ENCODE measurements at regions not wholly inside any gene's neighbourhood (a gene's known extent, or its start where the extent isn't known, plus 50 kb on each side); places are given as distances from the start of the nearest gene placed in this dataset.

DNA sequence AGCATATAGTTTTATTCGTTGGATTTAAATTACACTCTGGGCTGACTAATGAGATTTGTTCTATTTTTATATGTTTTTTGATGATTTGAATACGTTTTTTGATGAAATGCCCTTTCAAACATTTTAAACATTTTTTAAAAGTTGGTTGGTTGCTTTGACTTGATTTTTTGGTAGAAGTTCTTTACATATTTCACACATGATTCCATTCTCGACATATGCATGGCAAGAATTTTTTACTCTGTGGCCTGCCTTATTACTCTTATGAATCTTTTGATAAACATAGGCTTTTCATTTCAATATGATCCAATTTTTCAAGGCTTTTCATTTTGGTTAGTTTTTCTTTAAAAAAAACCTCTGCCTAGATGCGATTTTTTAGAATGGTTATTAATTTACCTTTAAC, 617.0 kb downstream of the RNF144B start:
- Histone ChIP-seq H3K9me2 (ENCODE audit: low read depth, low read length) (no peaks in the 10 kb centered on the region), H4K20me1 (ENCODE audit: insufficient read depth, low read length) (no peaks in the 10 kb centered on the region), H3K27ac (ENCODE audit: low read depth, low read length, poor library complexity, severe bottlenecking) (no peak overlapping the region), H3K4me2 (ENCODE audit: low read length) (no peak overlapping the region), H3K9me3 (ENCODE audit: low read length) (no peaks in the 10 kb centered on the region), H3K27me3 (ENCODE audit: insufficient read depth, low read length) (0 out of 2 replicates have a peak, but pooled peaks cover 4% of the 10 kb centered on the region), H3F3A (ENCODE audit: insufficient read depth, low read length) (no peaks in the 10 kb centered on the region), H3K79me2 (ENCODE audit: insufficient read depth, low read length) (no peaks in the 10 kb centered on the region), H3K36me3 (ENCODE audit: insufficient read depth, low read length) (no peaks in the 10 kb centered on the region), H3K4me3 (ENCODE audit: low read depth, low read length, poor library complexity, severe bottlenecking) (no peak overlapping the region), H3K9ac (ENCODE audit: low read length) (no peak overlapping the region), H2AFZ (ENCODE audit: low read length) (no peak overlapping the region), H3K4me1 (ENCODE audit: insufficient read depth, low read length, severe bottlenecking) (no peaks in the 10 kb centered on the region)
- TF ChIP-seq, protein P1, sequence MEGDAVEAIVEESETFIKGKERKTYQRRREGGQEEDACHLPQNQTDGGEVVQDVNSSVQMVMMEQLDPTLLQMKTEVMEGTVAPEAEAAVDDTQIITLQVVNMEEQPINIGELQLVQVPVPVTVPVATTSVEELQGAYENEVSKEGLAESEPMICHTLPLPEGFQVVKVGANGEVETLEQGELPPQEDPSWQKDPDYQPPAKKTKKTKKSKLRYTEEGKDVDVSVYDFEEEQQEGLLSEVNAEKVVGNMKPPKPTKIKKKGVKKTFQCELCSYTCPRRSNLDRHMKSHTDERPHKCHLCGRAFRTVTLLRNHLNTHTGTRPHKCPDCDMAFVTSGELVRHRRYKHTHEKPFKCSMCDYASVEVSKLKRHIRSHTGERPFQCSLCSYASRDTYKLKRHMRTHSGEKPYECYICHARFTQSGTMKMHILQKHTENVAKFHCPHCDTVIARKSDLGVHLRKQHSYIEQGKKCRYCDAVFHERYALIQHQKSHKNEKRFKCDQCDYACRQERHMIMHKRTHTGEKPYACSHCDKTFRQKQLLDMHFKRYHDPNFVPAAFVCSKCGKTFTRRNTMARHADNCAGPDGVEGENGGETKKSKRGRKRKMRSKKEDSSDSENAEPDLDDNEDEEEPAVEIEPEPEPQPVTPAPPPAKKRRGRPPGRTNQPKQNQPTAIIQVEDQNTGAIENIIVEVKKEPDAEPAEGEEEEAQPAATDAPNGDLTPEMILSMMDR (IDR thresholded peaks at IDR 0.05; ENCODE audit: low read length) = no peak
- TF ChIP-seq EZH2 (IDR thresholded peaks at IDR 0.05; ENCODE audit: borderline replicate concordance, low read length) = no peak

DNA sequence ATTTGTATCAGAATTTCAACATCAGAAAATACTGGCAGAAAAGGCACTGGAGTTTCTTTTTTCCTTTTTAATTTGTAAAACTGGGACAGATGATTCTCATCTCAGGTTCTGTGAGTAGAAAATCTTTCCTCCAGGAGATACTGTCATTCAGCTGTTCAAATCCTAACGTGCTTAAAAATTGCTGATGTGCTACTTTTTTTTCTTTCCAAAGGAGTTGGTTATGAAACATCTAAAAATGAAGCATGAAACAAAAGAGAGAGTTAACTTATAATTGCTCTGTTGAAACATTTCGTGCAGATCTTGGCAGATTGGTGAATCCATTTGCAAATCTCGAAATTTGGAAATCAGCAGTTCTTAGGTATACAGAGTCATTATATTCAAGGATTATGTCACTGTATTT, 622.6 kb downstream of the RNF144B start:
- Histone ChIP-seq H3K4me3 (ENCODE audit: low read depth, low read length, poor library complexity, severe bottlenecking) (no peak overlapping the region), H3K36me3 (ENCODE audit: insufficient read depth, low read length) (no peaks in the 10 kb centered on the region), H3F3A (ENCODE audit: insufficient read depth, low read length) (no peaks in the 10 kb centered on the region), H3K9me2 (ENCODE audit: low read depth, low read length) (no peaks in the 10 kb centered on the region), H3K4me1 (ENCODE audit: insufficient read depth, low read length, severe bottlenecking) (no peaks in the 10 kb centered on the region), H3K4me2 (ENCODE audit: low read length) (no peak overlapping the region), H3K9me3 (ENCODE audit: low read length) (no peaks in the 10 kb centered on the region), H3K27me3 (ENCODE audit: insufficient read depth, low read length) (0 out of 2 replicates have a peak, but pooled peaks cover 4% of the 10 kb centered on the region), H3K9ac (ENCODE audit: low read length) (no peak overlapping the region), H3K79me2 (ENCODE audit: insufficient read depth, low read length) (no peaks in the 10 kb centered on the region), H4K20me1 (ENCODE audit: insufficient read depth, low read length) (no peaks in the 10 kb centered on the region), H2AFZ (ENCODE audit: low read length) (no peak overlapping the region), H3K27ac (ENCODE audit: low read depth, low read length, poor library complexity, severe bottlenecking) (no peak overlapping the region)
- no peak for TF ChIP-seq EZH2 (IDR thresholded peaks at IDR 0.05; ENCODE audit: borderline replicate concordance, low read length)
- TF ChIP-seq, protein P1 (IDR thresholded peaks at IDR 0.05; ENCODE audit: low read length) = no peak

DNA sequence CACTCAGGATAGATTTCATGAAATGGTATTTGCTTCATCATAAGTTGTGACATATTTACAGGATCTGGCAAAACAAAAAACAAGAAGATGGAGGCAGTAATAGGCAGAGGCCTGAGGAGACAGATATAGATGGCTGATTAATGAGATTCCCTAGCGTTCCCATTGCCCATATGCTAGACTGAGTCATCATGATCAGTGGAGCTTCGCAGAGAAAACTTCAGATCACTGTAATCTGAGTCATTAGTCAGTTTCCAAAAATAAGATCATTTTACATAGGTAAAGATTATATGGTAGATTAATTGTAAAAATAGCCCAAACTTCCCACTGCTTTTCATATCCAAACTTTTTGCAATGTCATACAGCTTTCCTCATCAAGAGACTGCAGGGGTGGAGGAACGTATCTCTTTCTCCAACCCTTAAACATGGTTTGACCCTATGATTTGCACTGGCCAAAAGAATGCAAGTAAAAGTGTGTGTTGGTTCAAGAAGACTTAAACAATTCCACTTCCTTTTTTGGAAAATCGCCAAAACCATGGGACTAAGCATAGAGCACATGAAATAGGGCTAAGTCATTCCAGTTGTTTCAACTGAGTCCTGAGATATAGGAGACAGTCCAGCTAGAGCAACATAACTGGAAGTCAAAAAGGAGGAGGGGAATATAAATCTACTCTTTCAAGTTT, 626.0 kb downstream of the RNF144B start:
- no peak overlapping the region for H3K27ac ChIP-seq (ENCODE audit: low read depth, low read length, poor library complexity, severe bottlenecking)
- TF ChIP-seq EZH2 (IDR thresholded peaks at IDR 0.05; ENCODE audit: borderline replicate concordance, low read length) = no peak
- TF ChIP-seq, protein P1 (IDR thresholded peaks at IDR 0.05; ENCODE audit: low read length) = no peak
- no peak overlapping the region for H3K4me3 ChIP-seq (ENCODE audit: low read depth, low read length, poor library complexity, severe bottlenecking)
- no peak overlapping the region for H2AFZ ChIP-seq (ENCODE audit: low read length)
- no peak overlapping the region for H3K9ac ChIP-seq (ENCODE audit: low read length)
- no peaks in the 10 kb centered on the region for H3K9me3 ChIP-seq (ENCODE audit: low read length)
- H3F3A ChIP-seq (ENCODE audit: insufficient read depth, low read length) = no peaks in the 10 kb centered on the region
- H3K9me2 ChIP-seq (ENCODE audit: low read depth, low read length) = no peaks in the 10 kb centered on the region
- no peak overlapping the region for H3K4me2 ChIP-seq (ENCODE audit: low read length)
- H3K4me1 ChIP-seq (ENCODE audit: insufficient read depth, low read length, severe bottlenecking) = no peaks in the 10 kb centered on the region
- H3K79me2 ChIP-seq (ENCODE audit: insufficient read depth, low read length) = no peaks in the 10 kb centered on the region
- no peaks in the 10 kb centered on the region for H4K20me1 ChIP-seq (ENCODE audit: insufficient read depth, low read length)
- H3K27me3 ChIP-seq (ENCODE audit: insufficient read depth, low read length) = no peaks in the 10 kb centered on the region
- H3K36me3 ChIP-seq (ENCODE audit: insufficient read depth, low read length) = no peaks in the 10 kb centered on the region

All from OCI-LY1 (cell line).